A673 (cell line): ENCODE measurements at regions not wholly inside any gene's neighbourhood (a gene's known extent, or its start where the extent isn't known, plus 50 kb on each side); places are given as distances from the start of the nearest gene placed in this dataset.

ENCODE experiments used
- BruUV-seq: library from RNA; stranded (reverse); fragments of 400-500 nt; replicated peaks from 2 replicates; lab custom pipeline; 2021; lab: Mats Ljungman, UMichigan
- CTCF ChIA-PET: fragments of 300-600 bp; sonication (Branson Sonifier 250); formaldehyde crosslinking; loops from one replicate; lab custom pipeline; 2022; ENCODE audit warnings: antibody characterized with exemption; lab: Charles Lee
- POLR2A ChIA-PET: fragments of 300-600 bp; sonication (Branson Sonifier 250); formaldehyde crosslinking; loops from one replicate; lab custom pipeline; 2022; ENCODE audit warnings: antibody characterized with exemption; ENCODE audit not compliant: low non-redundant PET; lab: Charles Lee
- DNase-seq: peaks from one replicate; pipeline ENCODE4 v3.0.0-alpha.2; 2015; ENCODE audit warnings: low spot score
- H3K27ac ChIP-seq: fragments of 200-600 bp; sonication (generic); 2 replicates; pipeline ENCODE4 v1.5.1; 2016; ENCODE audit warnings: mixed run types, low read depth, mild to moderate bottlenecking, mixed read lengths, antibody characterized with exemption, low read length; ENCODE audit not compliant: poor library complexity, severe bottlenecking
- H3K27me3 ChIP-seq: fragments of 200-600 bp; sonication (generic); replicated peaks from 2 replicates; pipeline ENCODE4 v1.6.1; 2017; ENCODE audit warnings: mixed run types, low read depth, mild to moderate bottlenecking, mixed read lengths, antibody characterized with exemption, low read length; ENCODE audit not compliant: insufficient read depth, poor library complexity
- H3K36me3 ChIP-seq: fragments of 200-600 bp; sonication (generic); 2 replicates; pipeline ENCODE4 v1.6.1; 2016; ENCODE audit warnings: mixed run types, mild to moderate bottlenecking, mixed read lengths, antibody characterized with exemption, low read length; ENCODE audit not compliant: insufficient read depth, poor library complexity, severe bottlenecking
- H3K4me1 ChIP-seq: fragments of 200-600 bp; sonication (generic); 2 replicates; pipeline ENCODE4 v1.6.1; 2017; ENCODE audit warnings: mixed run types, mild to moderate bottlenecking, mixed read lengths, antibody characterized with exemption, low read length; ENCODE audit not compliant: insufficient read depth, poor library complexity, severe bottlenecking
- H3K4me3 ChIP-seq: fragments of 200-600 bp; sonication (generic); 2 replicates; pipeline ENCODE4 v1.5.1; 2016; ENCODE audit warnings: low read depth, mixed run types, mild to moderate bottlenecking, mixed read lengths, low read length; ENCODE audit not compliant: poor library complexity, severe bottlenecking
- H3K9me3 ChIP-seq: fragments of 200-600 bp; sonication (generic); 2 replicates; pipeline ENCODE4 v1.6.1; 2016; ENCODE audit warnings: mixed run types, low read depth, mild to moderate bottlenecking, mixed read lengths, antibody characterized with exemption, low read length; ENCODE audit not compliant: poor library complexity, severe bottlenecking
- CTCF ChIP-seq: fragments of 300-800, 200-600 bp; sonication (generic); conservative IDR thresholded peaks from 2 replicates; pipeline ENCODE4 v1.5.1; 2017; ENCODE audit warnings: low read depth, mild to moderate bottlenecking, antibody characterized with exemption, low read length, moderate library complexity, mixed read lengths
- EZH2 ChIP-seq: fragments of 200-600 bp; sonication (generic); IDR thresholded peaks from 2 replicates; pipeline ENCODE4 v1.6.1; 2017; ENCODE audit warnings: borderline replicate concordance, low read depth, mild to moderate bottlenecking, mixed read lengths, antibody characterized with exemption, low read length; ENCODE audit not compliant: poor library complexity, severe bottlenecking
- intact Hi-C: fragments of 100-400 bp; cut with micrococcal nuclease; formaldehyde crosslinking; loops from one replicate; pipeline ENCODE4 v1.10.0; 2022; ENCODE audit not compliant: unreplicated experiment

- BruUV-seq = no TSS peak
- H3K4me3 ChIP-seq = no peak overlapping the region
Measured at GRCh38 chr7:155371331-155371883, 73.7 kb downstream of the INSIG1 start.

GRCh38 chr7:155371884-155372781 lies 74.5 kb downstream of the INSIG1 start:
- Histone ChIP-seq H3K4me3 (no peak overlapping the region), H3K9me3 (no peaks in the 10 kb centered on the region), H3K36me3 (no peaks in the 10 kb centered on the region), H3K27me3 (peaks cover 84% of the 10 kb centered on the region), H3K4me1 (peaks cover 31% of the 10 kb centered on the region), H3K27ac (no peak overlapping the region)
- intact Hi-C loops = no loop called here
- TF ChIP-seq EZH2 (peak; percentile 74), CTCF (0 out of 2 replicates have a peak, but pooled peaks have one; percentile 27)
- no TSS peak for BruUV-seq
- DNase-seq = no peak
- POLR2A ChIA-PET = no interaction called here
- CTCF ChIA-PET = no interaction called here

More at GRCh38 chr7:155371331-155371883, 73.7 kb downstream of the INSIG1 start:
- ChIA-PET POLR2A (no interaction called here), CTCF (no interaction called here)
- intact Hi-C loops = no loop called here
- peaks cover 31% of the 10 kb centered on the region for H3K4me1 ChIP-seq
- no peaks in the 10 kb centered on the region for H3K36me3 ChIP-seq
- H3K27me3 ChIP-seq = peaks cover 77% of the 10 kb centered on the region
- no peak for TF ChIP-seq EZH2
- TF ChIP-seq CTCF = no peak
- no peaks in the 10 kb centered on the region for H3K9me3 ChIP-seq
- H3K27ac ChIP-seq = no peak overlapping the region
- DNase-seq = no peak

GRCh38 chr7:155372782-155373358 lies 75.2 kb downstream of the INSIG1 start:
- Histone ChIP-seq H3K27ac (no peak overlapping the region), H3K36me3 (no peaks in the 10 kb centered on the region), H3K9me3 (no peaks in the 10 kb centered on the region), H3K27me3 (peaks cover 92% of the 10 kb centered on the region), H3K4me1 (peaks cover 31% of the 10 kb centered on the region), H3K4me3 (peak overlapping the region; percentile 23)
- no peak for TF ChIP-seq EZH2
- no peak; the same call in 1 of the 2 replicates for TF ChIP-seq CTCF
- no peak for DNase-seq
- CTCF ChIA-PET = no interaction called here
- no TSS peak for BruUV-seq
- intact Hi-C loops = no loop called here
- POLR2A ChIA-PET = no interaction called here
